NCI-H146 (cell line): ENCODE measurements at regions not wholly inside any gene's neighbourhood (a gene's known extent, or its start where the extent isn't known, plus 50 kb on each side); places are given as distances from the start of the nearest gene placed in this dataset.
"Not testable (repeated sequence)": the region's sequence is repeated elsewhere in the genome, so short reads cannot be mapped to it uniquely, and the experiment has no call there.

Experiments used
- DNase-seq: peaks from one replicate; lab custom pipeline; 2025; lab: John Stamatoyannopoulos, UW

DNA sequence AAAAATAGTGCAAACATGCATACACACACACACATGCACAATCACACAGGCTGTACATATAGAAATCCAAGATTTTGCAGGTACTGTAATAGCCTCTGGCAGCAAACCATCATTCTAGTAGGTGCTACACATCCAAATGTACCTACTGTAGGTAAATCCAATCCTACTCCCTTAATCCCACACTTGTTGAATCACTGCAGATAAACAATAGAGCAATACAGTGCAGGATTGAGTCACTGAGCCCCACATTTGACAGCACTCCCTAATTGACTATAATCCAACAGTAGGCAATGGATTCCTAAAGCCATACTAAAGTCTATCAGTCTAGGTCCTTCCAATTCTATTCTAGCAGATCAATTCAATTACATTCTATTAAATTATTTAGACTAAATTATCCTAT, 1640.5 kb upstream of the CDH9 start:
- DNase-seq: no peak

DNA sequence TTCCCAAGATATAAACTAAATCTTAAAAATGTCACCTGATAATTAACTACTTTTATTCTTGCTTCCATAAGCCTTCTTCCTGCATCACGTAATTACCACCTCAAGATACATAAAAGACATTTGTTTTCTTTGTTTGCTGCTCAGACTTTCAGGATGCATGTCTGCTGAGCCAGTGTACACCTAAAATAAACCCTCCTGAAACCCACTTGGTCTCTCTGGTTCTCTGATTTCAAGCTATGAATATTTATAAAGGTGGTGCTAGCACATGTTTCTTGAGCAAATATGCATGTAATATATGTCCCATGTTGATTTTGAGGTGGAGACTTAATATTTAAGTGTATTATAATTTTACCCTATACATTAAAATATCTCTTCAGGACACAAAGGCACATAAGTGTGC, 1627.7 kb upstream of the CDH9 start:
- DNase-seq: no peak

DNA sequence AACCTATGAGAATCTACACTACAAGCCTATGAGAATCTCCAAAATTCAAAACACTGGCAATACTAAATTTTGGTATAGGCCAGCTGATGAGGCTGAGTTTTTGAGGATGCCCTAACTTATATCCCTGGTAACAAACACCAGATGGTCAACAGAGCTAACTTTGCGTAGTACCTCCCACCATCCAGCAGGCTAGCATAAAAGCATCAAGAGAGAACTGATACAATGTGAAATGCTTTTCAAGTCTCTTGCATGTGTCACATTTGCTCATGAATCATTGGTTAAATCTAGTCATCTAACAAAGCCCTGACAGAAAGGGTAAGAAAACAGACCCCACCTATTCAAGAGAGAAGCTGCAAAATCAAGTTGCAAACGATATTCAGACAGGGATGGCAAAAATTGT, 1609.7 kb upstream of the CDH9 start:
- no peak for DNase-seq

DNA sequence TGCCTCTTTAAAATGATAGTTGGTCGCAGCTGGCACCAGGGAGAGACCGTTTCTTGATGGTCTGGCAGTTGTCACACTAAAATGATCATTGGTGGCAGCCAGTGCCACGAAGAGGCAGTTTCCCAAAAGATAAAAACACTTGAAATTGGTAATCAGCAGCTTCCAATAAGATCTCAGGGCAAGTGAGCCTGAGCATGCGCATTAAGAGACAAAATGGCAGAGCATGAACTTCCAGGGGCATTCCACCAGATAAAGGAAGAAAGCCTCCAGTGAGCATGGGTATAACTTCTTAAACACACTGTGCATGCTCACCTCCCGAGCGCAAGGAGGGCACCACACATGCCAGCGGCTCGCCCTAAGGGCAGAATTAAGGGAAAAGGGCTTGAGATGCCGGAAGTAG, 1594.2 kb upstream of the CDH9 start:
- DNase-seq: no peak

DNA sequence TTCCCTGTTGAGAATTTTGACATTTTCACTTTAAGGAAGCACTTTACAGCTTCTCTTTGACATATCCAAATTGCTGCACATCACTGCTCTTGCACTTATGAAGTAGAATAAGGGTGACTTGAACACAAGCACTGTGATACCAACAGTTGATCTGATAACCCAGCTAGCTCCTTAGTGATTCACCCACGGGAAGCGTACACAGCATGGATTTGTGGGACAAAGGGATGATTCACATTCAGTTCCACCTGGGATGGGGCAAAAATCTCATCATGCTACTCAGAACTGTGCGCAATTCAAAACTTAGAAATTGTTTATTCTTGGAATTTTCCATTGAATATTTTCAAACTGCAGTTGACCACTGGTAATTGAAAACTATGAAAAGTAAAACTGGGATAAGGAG, 1565.5 kb upstream of the CDH9 start:
- no peak for DNase-seq

DNA sequence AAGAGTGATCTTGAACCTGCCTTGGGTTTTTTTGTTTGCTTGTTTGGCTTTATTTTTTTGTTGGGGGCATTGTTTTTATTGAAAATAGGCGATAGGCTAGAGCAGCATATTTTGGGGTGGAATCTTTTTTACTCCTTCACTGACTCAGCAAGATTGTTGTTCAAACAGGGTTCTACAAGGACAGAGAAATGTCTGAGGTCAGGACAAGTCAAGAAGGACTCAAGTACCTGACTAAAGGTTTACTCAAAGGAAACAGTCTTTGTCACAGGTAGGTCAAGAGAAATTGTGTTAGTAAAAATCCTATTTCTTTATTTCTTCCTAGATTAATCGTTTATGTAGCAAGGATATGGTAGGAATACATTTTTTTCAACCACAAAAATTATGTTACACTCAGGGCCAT, 1564.0 kb upstream of the CDH9 start:
- no peak for DNase-seq

DNA sequence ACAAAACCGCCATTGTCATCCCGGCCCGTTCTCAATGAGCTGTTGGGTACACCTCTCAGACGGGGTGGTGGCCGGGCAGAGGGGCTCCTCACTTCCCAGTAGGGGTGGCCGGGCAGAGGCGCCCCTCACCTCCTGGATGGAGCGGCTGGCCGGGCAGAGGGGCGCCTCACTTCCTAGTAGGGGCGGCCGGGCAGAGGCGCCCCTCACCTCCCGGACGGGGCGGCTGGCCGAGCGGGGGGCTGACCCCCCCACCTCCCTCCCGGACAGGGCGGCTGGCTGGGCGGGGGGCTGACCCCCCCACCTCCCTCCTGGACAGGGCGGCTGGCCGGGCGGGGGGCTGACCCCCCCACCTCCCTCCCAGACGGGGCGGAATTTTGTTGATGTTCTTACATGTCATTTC, 1558.3 kb upstream of the CDH9 start:
- not testable (repeated sequence) for DNase-seq

DNA sequence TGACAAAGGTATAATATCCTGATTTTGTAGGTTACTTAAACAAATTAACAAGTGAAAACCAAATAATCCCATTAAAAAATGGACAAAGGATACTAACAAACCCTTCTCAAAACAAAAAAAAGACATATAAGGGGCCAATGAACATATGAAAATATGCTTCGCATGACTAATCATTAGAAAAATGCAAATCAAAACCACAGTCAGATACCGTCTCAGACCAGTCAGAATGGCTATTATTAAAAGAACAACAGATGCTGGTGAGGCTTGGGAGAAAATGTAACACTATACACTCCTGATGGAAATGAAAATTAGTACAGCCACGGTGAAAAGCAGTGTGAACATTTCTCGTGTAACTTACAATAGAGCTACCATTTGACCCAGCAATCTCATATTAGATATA, 1542.2 kb upstream of the CDH9 start:
- DNase-seq: no peak

DNA sequence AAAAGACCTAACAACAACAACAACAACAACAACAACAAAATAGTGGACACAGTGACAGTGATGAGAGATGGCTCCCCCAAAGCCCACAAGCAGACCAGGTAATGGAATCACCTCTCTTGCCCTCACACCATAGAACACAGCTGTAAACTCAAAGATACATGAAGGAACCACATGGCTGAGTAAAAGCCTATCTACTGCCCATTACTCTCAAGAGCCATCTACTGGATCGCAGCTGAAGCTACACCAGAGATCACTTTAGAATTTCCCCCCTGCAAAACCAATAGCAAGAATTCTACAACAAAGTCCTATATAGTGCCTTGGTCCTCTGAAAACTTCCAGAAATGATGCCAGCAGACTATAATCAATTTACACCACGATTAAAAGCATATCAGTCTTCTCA, 1537.6 kb upstream of the CDH9 start:
- DNase-seq: no peak

DNA sequence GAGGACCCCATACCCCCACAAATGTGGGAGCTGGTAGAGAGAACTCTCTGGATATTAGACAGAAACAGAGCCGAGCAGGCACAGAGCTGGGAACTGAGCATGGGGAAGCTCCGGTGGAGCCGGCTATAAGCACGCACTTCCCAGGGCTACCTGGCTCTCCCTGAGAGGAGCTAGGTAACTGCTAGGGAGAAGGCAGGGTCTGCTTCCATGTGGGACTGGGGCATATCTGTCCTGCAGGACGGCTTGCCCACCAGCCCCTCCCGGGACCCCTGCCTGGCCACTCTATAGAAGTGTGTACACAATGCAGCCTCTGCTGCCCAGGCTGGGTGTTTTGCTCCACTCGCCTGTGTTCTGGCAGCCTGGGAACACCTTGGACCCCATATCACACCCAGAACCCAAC, 1537.0 kb upstream of the CDH9 start:
- DNase-seq: no peak

DNA sequence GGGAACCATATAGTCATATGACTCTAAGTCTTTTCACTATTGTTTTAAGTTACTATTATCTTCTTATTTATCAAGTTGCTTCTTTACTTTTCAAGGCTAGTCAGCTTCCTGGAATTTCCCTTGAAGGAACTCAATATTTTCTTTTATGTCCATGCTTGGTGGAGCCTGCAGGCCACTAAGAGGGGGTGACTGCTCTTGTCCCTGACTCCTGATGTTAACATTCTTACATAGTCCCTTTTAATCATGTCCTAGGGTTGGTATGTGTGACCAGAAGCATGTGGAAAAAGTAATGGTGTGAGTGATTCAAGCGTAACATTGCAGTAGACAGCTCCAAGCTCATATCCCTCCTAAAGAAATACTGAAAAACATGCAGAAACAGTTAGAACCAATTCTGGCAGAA, 1536.2 kb upstream of the CDH9 start:
- DNase-seq: no peak

DNA sequence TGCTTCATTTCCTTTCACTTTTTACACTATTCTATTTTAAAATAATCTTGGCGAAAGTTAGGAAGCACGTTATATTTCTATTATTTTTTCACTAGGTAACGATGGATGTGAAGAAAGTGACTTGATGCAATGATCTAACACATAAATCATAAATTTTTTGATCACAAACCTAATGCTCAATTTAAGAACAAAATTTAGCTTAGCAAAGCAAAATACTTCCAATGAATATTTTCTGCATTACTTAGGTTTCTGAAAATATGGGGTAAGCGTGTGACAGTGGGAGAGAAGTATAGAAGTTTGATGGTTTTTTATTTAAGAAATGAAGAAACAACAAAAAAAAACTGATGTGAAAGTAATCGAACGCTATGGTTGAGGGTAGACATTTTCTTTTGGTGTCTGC, 1528.7 kb upstream of the CDH9 start:
- no peak for DNase-seq

DNA sequence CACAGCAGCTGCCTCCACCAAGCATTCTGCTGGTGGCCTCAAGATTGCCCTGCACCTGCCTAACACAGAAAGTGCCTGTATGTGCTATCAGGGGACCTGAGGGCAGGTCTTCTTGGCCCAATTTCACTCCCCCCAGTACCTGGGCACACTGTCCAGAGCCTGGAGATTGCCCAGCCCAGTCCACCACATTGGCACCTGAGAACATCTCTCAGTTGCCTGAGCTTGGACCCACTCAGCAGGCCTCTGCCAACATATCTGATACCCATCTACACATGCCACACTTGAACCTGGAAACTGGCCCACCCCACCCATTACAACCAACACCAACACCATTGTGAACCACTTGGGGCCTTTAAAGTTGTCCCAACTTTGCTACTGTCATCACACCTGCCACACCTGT, 1523.1 kb upstream of the CDH9 start:
- DNase-seq: no peak

DNA sequence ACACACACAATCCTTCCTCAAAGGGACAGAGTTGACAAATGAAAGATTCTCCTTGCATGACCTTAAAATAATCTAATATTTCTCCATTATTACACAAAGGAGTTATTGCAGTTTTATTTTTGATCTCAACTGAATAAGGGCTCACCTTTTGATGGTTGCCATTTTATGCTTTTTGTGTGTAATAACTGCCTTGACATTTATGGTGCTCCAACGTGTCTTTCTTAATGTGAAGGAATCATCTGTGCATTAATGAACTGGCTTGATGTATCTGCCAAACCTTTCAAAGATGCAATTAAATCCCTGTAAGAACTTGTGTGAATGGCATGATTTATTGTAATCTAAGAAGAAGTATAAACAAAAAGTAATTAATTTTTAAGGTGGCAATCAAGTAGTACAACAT, 1519.8 kb upstream of the CDH9 start:
- no peak for DNase-seq

DNA sequence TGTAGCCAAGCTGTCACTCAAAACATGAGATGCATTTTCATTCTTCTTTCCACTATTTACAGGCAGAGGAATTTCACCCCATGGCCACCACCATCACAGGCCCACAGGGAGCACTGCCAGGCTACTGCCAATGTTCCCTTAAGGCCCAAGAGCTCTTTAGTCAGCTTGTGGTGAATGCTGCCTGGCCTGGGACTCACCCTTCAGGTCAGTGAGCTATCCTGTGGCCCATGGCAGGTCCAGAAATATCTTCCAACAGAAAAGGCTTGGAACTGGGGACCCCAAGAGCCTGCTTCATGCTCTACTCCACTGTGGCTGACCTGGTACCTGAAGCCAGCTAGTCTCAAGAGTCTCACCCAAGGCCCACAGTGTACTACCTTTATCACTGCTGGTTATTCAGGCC, 1518.7 kb upstream of the CDH9 start:
- DNase-seq: no peak

DNA sequence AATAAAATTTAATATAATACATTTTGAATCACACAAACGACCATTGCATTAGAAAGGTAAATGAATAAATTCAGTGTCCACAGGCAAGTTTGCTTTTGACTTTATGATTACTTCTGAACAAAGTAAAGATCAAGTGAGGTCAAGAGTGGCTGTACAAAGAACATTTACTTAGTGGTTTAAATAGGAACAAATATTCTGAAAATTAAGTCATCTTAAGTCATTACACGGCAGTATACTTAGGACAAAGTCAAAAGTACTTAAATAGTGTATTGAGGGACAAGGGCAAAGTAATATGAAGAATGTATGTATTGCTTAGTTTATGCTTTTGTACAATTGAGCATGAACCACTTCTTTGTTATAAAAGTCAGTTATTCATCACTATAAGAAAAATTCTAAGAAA, 1511.2 kb upstream of the CDH9 start:
- no peak for DNase-seq

DNA sequence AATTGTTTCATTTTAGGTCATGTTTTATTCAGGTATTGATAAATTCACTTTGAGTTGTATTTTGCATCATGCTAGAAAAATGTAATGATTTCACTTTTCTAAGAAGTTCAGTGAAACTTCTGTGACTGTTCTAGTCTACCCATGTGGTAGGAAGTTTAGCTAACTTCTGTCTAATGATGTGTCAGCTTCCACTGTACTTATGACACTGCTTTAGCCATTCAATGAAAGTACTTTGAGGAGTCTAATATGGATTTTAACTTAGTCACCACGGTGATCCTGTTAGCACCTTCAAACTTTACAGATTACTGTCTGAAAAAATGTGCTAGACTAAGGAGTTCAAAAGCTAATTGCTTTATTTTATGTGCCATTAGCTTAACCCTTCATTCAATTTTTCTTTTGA, 1510.5 kb upstream of the CDH9 start:
- no peak for DNase-seq

DNA sequence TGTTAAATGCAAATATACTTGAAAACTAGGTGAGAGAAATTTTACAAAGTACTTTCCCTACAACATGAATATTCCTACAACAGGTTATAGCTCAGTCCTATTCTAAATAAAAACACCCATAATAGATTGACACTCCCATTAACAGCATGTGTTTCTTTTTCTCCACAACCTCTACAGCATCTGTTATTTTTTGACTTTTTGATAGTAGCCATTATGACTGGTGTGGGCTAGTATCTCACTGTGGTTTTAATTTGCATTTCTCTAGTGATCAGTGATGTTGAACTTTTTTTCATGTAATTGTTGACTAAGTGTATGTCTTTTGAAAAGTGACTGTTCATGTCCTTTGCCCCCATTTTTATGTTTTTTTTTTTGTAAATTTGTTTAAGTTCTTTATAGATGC, 1506.1 kb upstream of the CDH9 start:
- no peak for DNase-seq

DNA sequence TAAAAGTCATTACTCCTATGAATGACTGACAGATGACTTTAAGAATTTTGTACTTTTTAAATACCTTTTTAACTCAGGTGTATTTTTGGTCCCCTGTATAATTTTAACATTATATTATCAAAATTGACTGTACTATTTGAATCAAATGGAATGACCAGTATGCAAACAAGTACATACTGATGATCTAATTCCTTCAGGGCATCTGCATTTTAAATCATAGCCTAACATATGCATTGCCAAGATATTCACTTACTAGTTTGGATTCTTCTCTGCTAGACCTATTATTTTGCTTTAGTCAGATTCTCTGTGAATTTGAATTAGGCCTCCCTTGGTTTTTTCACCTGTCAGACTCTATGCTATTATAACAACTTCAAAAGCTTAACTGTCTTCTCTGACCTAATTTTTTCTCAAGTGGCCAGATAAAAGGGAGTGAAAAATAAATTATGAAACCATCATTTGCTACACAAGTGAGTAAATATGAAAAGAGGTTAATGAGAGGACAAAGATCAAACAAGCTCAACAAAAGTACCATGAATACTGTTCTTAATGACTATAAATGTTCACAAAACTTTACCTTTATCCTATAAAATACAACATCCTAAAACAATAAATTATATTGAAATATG, 1505.2 kb upstream of the CDH9 start:
- DNase-seq: no peak

DNA sequence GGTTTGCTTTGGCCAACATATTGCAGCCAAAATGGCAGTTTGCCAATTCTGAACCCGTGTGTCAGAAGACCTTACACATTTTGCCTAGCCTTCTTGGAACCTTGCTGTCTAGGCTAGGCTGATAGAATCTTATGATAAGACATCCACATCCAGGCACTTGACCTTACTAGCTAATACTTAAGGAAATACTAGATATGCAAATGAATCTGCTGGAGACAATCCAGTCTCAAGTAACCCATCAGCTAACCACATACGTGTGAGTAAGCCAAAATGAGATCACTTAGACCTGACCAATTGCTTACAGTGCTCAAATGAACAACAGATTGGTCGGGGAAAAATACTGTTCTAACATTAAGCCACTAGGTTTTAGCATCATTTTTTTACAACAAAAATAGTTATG, 1504.6 kb upstream of the CDH9 start:
- no peak for DNase-seq

DNA sequence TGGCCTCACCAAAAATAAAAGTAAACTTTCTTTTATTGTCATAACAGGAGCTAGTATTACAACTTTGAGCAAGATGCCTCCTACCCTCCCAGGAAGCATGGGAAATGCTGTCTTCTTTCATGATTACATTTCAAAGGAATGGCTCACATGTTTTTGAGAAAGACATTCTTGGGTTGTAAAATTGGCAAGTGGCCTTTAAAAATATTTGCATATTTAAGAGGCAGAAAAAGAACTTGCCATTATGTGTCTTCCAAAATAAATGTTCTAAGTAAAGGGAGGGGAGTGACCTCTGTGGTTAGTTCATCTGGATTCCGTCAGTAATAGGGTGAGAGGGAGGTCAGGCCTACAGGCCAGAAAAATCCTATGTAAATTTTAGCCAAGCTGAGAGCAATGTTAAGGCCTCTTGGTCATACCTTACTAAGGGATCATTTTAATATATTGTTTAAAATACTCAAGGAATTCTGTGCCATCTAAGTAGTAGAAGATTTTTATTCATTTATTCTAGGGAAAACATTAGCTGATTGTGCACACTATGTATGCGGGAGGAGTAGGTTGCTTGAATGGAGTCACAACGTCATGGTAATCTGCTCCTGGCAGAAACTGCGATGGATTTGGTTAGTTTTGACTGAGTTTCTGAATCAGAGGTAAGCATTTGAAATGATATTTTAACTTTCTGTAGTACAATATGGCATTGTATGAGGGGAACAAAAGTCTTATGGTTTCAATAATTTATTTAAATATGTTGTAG, 1485.7 kb upstream of the CDH9 start:
- no peak for DNase-seq

DNA sequence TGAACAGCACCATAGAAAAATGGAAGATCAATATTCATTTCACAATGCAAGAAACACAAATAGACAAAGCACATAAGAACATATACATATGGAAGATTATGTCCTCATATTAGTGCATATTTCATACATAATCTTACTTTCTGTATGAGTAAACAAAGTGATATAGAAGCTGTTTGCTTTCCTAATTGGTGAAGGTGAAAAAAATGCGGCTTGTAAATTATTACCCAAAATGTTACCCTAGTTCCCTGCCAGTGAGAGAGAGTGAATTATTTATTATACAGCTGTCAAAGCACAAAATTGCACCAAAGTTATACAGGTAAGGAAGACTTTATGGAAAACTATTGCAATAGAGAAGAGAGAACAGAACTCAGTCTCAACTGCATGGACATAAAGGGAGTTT, 1485.0 kb upstream of the CDH9 start:
- DNase-seq: no peak

DNA sequence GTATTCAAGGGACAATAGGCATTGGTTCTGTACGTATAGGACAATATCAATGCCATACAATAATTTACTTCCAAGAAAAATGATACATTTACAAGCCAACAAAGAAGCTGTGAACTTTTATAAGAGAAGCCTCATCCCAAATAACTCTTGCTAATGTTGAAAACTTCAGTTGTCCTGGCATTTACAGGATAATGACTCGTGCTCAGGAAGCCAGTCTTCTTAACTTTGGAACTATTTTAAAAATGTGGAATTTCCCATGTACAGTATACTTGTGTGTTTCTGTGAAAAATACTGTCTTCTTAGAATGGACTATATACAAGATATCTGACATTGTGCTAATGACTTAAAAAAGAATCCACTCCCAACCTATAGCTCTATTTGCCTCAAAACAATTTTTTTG, 1479.3 kb upstream of the CDH9 start:
- no peak for DNase-seq

DNA sequence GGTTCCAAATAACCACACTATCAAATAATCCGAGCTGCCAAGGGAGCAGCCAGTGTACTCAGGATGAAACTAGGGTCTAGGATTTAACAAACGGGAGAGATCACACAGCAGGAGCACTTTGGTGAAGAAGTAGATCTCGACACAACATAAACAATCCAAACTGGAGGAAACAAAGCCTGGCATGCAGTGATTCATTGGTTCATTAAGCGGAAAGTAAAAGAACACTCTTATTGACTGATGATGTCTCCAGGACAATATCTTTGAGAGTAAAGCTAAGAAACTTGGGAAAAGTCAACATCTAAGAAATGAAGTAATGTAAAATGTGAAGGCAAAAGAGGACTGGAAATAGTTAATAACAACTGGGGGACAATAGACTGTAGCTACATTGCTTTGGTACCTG, 1478.3 kb upstream of the CDH9 start:
- no peak for DNase-seq
